GM11168 (cell line): ENCODE measurements at regions not wholly inside any gene's neighbourhood (a gene's known extent, or its start where the extent isn't known, plus 50 kb on each side); places are given as distances from the start of the nearest gene placed in this dataset.

Source experiments
- in situ Hi-C: fragments of 300-500 bp; cut with MboI; formaldehyde crosslinking; loops from one replicate; pipeline ENCODE4 v1.12.0; 2022; ENCODE audit warnings: low sequenced_read_pairs; ENCODE audit not compliant: unreplicated experiment

DNA sequence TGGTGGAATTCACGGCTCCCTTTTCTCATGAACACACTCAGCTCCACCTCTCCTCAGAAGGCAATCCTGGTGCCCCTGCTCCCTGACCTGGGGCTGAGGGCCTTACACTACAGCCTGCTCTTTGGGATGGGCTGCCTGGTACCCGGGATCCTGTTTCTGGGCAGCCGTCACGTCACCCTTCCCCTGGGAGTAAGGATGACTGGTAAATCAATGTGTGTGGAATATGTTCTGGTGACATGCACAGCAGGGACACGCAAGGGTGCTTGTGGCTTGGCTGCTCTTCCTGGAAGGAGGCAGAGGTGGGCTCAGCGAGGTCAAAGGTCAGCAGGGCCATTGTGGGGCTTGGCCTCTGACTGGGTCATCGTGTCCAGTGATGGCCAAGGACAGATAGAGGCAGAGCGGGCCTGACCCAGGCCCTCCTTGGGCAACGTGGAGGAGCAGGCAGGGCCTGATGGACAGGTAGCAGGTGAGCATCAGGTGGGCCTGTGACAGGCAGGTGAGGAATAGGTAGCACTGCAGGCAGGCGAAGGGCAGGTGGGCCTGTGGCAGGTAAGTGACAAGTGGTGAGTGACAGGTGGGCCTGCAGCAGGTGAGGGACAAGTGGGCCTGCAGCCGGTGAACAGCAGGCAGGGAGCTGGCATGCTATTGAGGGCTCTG lies 399.4 kb upstream of the IRX4 start:
- in situ Hi-C loops, result no loop called here

DNA sequence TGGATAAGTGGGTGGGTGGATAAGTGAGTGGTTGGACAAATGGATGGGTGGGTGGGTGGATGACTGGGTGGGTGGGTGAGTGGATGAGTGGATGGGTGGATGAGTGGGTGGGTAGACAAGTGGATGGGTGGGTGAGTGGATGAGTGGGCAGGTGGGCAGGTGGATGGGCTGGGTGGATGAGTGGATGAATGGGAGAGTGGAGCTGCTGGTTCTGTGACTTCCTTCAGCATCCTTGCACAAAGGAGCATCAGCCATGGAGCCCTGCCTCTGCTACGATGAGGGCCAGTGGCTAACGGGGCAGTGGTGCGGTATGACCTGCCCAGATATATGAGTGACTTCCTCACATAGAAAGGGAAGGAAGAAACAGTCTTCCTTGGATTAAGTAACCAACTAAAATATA lies 398.7 kb upstream of the IRX4 start:
- in situ Hi-C loops, result no loop called here

DNA sequence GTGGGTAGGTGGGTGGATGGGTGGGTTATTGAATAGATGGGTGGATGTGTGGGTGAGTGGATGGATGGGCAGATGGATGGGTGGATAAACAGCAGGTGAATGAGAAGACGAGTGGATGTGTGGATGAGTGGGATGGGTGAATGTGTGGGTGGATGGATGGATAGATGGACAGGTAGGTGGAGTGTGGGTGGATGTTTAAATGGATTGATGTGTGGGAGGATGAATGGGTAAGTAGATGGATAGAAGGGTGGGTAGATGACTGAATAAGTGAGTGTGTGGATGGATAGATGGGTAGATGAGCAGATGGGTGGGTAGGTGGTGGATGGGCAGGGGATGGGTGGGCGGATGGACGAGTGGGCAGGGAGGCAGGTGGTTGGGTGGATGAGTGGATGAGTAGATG lies 397.6 kb upstream of the IRX4 start:
- in situ Hi-C loops, result no loop called here

DNA sequence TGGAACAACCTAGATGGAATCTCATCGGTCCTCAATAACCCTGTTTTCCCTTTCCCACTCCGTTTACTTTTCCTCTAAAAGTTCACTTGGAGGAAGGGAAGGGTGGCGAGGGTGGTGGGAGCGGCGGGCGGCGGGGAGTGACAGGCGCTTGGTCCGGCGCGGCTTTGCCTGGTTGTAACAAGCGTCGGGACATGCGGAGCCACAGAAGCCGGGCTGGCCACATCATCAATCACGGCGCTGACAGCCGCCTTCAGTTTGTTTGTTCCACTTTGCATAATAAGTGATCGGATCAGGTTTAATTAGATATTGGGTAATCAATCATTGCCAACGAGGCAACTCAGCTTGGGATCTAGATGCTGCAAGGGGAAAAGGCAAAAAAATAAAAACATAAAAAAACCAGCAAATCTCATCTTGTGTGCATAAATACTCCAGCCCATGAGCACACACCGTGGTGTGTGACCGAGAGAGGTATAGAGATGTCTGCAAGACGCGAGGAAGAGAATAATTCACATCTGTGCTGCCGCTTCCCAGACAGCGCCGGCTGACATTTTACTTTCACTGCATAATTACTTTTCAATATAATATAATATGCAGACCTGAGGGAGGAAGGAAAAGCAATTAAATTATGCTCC lies 396.2 kb upstream of the IRX4 start:
- in situ Hi-C loops, result no loop called here

DNA sequence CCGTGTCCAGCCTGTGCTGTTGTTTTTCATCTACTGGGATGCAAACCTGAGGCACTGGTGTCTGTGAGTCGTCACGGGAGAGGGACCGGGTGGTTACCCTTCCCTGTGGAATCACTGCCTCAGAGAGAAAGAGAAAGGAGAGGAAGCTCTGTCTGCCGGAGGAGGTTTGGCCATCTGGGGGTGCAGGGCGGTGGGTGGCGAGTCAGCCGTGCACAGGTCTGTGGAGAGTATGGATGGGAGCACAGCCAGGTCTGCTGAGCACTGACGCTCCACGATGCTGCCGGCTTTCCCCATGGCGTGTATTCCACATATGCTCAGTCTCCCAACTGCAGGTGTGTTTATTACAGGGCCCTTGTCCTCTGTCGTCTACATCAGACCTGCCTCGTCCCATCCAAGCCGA lies 395.2 kb upstream of the IRX4 start:
- in situ Hi-C loops, result no loop called here

DNA sequence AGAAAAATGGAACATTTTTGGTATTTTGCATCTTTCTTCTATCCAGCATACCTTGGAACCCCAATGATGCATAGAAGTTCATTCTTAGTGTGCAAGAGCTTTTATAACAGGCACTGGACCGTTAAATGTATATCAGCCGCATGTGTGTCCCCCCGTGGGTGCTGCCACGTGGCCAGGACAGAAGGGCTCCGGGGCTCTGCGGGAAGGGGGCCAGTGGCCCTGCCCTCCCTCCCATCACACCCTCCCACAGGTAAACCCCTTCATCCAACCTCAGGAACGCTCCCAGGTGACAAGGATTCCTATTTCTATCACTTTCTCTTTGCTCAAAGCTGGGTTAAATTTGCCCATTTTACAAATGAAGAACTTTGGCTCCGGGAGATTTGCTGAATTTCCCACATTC lies 393.4 kb upstream of the IRX4 start:
- in situ Hi-C loops, result no loop called here

DNA sequence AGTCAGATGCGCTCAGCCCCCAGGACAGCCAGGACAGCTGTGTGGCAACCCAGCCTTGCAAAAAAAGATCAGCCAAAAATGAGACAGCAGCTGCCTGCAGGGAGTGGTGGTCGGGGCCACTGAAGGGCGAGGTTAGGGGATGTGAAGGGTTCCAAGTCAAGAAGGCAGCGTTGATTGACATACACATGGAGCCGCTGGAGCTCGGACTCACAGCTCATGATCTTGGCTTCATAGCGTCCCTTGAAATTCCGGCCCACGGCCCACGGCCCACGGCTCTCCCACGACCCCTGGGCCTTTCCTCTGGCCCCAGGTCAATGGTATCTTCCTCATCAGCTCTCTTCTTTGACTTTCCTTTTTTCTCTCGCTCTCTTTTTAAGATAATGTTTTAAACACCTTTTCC lies 390.0 kb upstream of the IRX4 start:
- in situ Hi-C loops, result no loop called here

DNA sequence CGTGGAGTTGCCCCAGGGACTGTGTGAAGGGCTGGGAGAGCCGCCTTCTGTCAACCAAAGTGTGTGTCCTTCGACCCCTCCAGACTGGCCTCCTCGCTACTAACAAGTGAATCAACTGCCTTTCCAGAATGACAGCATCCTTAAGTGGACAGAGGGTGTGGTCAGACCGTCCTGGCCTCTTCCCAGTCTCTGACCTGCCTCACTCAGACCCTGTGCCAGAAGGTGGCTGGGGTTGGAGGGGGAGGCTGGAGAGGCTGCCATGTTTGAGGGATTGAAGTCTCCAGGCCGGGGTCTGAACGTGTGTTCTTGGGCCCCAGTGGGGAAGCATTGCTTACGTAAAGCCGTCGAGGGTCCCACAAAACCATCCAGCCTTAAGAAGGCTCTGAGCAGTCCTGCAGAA lies 389.3 kb upstream of the IRX4 start:
- in situ Hi-C loops, result no loop called here

DNA sequence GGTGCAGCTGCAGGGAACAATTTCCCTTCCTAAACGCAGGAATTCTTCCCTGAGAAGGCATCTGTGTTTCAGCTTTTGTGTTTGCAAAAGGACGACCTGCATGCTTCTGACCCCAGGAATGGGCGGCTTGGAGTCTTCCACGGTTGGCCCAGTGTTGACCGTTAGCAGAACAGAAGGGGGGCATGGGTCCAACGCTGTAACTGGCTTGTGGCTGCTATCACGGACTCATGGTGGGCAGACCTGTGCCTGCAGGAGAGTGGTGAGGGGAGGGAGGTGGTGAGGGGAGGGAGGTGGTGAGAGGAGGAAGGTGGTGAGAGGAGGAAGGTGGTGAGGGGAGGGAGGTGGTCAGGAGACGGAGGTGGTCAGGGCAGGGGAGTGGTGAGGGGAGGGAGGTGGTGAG lies 388.6 kb upstream of the IRX4 start:
- in situ Hi-C loops, result no loop called here

DNA sequence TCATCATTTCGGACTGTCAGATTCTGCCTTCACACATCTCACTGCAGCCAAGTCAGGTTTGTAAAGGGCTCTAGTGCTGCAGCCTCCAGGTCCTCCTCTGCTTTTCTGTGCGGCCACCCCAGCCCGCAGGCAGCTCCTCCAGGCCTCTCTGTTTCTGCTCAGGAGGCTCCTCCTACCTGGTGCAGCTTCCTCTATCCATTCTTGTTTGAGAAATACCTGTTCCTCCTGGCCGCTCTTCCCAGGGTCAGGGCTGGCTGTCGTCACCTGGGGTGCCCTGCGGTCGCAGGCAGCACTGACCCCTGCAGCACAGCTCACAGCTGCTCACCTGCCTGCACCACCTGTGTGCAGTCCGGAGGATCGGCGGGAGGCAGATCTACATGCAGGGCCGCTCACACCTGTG lies 387.7 kb upstream of the IRX4 start:
- in situ Hi-C loops, result no loop called here

DNA sequence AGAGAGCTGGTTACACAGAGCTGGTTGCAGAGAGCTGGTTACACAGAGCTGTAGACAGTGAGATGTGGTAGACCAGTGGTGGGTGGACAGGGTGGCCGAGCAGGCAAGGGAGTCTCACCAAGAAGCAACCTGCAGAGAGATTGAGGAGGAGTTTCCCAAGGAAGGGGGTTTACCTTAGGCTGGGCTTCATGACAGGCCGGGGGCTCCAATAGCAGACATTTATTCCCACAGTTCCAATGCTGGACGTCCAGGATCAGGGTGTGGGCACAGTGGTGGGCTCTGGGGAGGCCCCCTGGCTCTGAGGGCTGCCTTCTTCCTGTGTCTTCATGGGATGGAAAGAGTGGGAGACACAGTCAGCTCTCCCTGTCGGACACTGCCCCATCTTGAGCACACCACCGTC lies 386.9 kb upstream of the IRX4 start:
- in situ Hi-C loops, result no loop called here

DNA sequence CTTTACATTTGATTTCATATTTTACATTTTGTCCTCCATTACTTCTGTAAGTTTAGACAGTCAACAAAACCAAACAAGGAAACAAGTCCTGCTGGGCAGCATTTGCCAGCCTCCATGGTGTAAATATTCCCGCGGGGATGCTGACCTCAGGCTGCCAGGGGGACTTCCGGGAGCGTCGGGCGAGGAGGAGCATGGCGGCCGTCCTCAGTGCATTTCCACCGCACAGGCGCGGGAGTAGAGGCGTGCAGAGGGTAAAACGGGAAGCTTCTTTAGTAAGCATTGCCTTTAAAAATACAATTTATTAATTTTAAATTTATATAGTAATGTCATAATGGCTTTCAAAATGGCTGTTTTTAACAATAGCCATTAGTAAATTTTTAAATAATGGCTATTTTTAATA lies 385.3 kb upstream of the IRX4 start:
- in situ Hi-C loops, result no loop called here

DNA sequence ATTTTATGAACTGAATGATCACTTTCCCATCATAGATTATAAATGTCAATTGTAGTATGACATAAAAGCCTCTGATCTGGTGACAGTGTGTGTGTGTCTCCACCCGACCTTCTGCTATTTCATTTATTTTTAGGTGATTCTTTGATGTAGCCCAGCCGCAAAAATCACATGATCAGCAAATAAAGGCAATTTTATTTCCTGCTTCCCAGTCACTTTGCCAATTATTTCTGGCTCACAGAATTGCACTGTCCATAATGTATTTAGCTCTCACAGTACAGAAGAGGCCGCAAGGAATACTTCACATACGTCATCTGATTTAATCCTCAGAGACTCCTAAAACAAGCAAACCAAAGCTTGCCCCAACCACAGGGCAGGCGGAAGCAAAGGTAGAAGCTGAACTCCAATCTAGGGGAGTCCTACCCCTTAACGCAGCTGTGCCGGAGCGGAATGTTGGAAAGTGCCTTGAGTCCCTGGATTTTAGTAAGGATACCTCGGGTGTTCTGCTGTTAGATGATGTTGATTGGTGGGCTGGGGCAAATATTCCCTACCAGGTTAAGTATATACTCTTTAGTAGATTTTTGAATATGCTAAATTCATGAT lies 384.0 kb upstream of the IRX4 start:
- in situ Hi-C loops, result no loop called here

DNA sequence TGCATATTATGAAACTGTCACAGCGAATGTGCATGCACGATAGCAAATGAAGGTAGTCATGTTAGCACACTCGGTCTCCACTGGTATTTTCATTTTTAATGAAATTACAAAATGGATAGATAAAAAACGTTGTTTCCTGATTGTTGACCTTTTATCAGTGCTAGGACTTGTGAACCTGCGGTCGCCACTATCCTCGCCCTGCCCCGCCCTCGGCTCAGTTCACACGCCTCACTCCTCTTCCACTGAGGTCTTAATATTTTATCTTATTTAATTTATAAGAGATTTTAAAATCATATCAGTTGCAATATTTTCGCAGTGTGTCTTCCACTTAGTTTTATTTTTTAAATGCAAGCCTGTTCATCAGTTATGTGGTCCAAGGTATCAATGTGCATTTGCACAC lies 382.6 kb upstream of the IRX4 start:
- in situ Hi-C loops, result no loop called here

DNA sequence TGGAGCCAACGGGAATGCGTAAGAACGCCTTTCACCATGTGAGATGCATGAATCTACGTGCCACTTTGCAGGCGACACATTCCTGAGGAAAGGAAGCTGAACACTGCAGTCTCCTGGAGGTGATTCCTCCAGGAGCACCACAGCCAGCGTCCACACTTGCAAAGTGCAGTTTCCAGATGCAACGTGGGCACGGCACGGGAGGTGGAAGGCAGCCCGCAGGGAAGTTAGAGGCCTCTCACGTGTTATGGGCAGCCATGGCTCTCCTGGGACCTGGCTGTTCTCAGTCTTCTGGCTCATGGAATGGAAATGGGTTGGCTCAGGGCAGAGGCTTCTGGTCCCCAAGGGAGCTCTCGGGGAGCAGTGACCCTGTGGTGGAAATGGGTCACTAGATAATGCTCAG lies 381.0 kb upstream of the IRX4 start:
- in situ Hi-C loops, result no loop called here

DNA sequence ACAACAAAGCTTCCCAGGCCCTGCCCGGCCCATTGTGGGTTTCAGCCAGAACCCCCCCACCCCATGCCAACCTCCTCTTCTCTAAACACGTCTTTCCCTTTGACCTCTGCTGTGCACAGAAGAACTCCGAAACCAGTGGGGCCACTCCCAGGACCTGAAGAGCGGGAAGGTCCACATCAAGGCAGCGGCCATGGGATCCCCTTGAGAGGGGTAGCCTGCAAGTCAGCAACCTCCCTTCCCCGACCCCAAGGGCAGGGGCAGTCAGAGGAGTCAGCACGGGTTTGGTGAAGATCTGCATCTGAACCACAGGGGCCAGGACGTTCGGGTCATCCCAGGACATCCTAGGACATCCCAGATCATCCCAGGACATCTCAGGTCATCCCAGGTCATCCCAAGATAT lies 379.9 kb upstream of the IRX4 start:
- in situ Hi-C loops, result no loop called here

DNA sequence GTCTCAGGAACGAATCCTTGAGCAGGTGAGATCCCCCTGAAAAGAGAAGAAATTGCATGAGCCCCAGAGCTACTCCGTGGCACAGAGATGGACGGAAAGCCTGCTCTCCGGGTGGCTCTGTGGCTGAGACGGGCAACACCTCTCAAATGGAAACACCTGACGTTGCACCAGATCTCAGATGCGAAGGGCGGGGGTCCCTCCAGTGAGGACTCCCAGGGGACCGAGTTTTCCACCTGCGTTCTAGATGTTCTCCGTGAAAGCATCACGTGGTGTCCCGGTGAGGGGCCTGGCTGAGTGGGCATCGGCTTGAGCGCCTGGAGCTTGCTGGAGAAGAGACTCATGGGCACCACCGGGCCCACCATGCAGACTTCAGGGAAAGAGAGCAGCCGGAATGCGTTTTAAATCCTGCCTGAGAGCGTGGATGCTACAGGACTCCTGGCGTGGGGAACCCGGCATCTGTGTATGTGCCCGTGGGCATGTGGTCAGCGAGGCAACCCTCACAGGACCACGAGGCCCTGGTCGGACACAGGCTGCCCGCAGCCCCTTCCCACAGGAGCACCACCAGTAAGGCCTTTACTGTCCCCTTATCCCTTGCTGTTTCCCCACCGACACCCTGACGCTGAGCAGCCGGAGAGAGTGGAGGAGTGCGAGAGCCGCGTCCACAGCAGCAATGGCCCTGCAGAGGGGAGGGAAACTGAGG lies 378.4 kb upstream of the IRX4 start:
- in situ Hi-C loops, result no loop called here

DNA sequence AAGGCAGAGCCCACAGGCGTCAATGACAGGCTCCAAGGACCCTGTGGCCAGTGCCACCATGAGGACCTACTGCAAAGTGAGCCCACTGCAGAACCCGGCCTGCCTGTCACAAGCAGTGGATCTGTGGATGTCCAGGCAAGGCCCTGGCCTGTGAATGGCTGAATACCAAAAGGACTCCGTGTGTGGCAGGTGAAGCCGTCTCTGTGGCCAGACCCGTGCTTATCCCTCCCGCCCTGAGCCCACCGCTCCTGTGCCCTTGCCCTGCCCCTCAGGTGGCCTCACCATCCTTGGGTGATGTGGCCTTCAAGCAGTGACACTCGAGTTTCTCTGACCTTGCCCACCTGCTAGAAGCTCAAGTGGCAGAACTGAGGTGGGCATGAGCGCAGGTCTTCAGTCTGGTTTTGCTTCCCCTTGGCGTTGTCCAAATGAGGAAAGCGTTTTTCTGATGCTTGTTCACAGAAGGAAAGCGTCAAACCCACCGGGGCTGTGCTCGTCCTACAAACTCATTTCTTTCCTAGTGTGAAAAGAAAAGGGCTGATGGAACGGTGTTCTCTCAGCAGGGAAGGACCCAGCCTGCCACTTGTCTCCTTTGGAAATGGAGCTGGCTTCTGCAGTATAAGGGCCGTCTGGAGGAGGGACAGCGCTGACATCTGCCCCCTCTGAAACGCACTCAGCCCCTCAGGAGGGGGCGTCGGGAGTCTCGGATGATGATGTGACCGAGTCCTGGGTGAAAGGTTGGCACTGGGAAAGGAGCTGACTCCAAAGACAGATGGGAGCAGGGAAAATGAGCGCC lies 377.7 kb upstream of the IRX4 start:
- in situ Hi-C loops, result no loop called here

DNA sequence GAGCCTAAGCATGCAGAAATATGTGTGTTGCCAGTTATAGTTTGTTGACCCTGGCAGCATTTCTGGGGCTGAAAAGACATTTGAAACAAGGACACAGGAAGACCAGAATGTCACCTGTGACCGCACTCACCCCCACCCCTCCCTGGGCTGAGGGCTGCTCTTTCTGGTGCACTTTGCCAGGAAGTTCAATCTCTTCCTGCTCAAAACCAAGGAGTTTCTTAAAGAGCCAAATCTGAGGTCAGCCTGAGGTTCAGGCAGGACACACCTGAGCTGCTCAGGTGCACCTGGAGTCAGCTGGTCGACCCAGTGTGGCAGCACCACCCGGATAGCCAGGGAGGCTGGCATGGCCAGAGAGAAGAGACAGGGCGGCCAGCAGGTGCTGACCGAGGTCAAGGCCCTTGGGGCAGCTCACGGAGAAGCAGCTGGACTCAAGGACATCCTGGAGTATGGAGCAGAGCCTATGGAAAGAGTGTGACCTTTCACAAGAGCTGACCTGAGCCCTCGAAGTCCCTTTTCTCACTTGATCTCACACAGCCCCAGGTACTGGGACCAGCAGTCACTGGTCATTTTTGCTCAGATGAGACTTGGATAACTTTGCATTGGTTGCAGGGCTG lies 376.9 kb upstream of the IRX4 start:
- in situ Hi-C loops, result no loop called here

DNA sequence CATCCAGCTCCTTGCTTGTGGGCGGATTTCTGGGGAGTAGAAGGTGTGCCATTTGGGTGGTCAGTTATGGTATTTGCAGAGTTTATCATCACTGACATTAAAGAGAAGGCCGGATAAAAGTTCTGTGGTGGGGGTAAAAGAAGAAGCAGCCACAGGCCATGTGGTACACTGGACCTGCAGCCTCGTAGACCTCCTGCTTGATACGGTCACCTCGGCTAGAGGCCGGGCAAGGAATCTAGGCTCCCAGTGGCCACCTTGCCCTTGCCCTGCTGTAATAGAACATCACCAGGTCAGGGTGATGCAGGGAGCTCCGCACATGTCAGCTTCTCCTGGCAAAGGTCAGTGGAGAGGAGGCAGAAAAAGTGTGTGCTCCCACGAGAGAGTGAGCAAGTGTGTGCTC lies 376.1 kb upstream of the IRX4 start:
- in situ Hi-C loops, result no loop called here
